HG02798 (cell line): ENCODE measurements at regions not wholly inside any gene's neighbourhood (a gene's known extent, or its start where the extent isn't known, plus 50 kb on each side); places are given as distances from the start of the nearest gene placed in this dataset.

ENCODE experiments used
- ATAC-seq: cut with Tn5 transposase; IDR thresholded peaks from one replicate; pipeline ENCODE4 v1.9.1; 2021; ENCODE audit warnings: mild to moderate bottlenecking; ENCODE audit not compliant: unreplicated experiment, poor library complexity

GRCh38 chr2:18395555-18395954 is 164.9 kb downstream of the RDH14 start:
- no peak for ATAC-seq

GRCh38 chr2:18387441-18388206 is 172.8 kb downstream of the RDH14 start:
- peak; percentile 90 for ATAC-seq

- ATAC-seq = no peak
Observed at GRCh38 chr2:18384242-18384641, 176.2 kb downstream of the RDH14 start.

GRCh38 chr2:18381386-18381785 is 179.1 kb downstream of the RDH14 start:
- no peak for ATAC-seq

- no peak for ATAC-seq
Observed at GRCh38 chr2:18380321-18380720, 180.1 kb downstream of the RDH14 start.

GRCh38 chr2:18379870-18380269 is 180.6 kb downstream of the RDH14 start:
- ATAC-seq = no peak

GRCh38 chr2:18378020-18378653 is 182.3 kb downstream of the RDH14 start:
- peak; percentile 88 for ATAC-seq

GRCh38 chr2:18376936-18377335 is 183.5 kb downstream of the RDH14 start:
- ATAC-seq = no peak

- no peak for ATAC-seq
Observed at GRCh38 chr2:18373664-18374063, 186.8 kb downstream of the RDH14 start.

GRCh38 chr2:18373081-18373480 is 187.4 kb downstream of the RDH14 start:
- no peak for ATAC-seq

GRCh38 chr2:18372641-18373040 is 187.8 kb downstream of the RDH14 start:
- no peak for ATAC-seq

GRCh38 chr2:18369760-18370159 is 190.7 kb downstream of the RDH14 start:
- ATAC-seq = no peak

- ATAC-seq = no peak
Observed at GRCh38 chr2:18368008-18368407, 192.4 kb downstream of the RDH14 start.

GRCh38 chr2:18365342-18365741 is 195.1 kb downstream of the RDH14 start:
- ATAC-seq = no peak

GRCh38 chr2:18363348-18363747 is 197.1 kb downstream of the RDH14 start:
- ATAC-seq = no peak

- ATAC-seq = no peak
Observed at GRCh38 chr2:18362696-18363095, 197.8 kb downstream of the RDH14 start.

- ATAC-seq = no peak
Observed at GRCh38 chr2:18357537-18357936, 202.9 kb downstream of the RDH14 start.

GRCh38 chr2:18356676-18357075 is 203.8 kb downstream of the RDH14 start:
- ATAC-seq = no peak

- ATAC-seq = no peak
Observed at GRCh38 chr2:18349421-18349820, 211.0 kb downstream of the RDH14 start.

GRCh38 chr2:18346874-18347273 is 213.6 kb downstream of the RDH14 start:
- ATAC-seq = no peak

- no peak for ATAC-seq
Observed at GRCh38 chr2:18346344-18346743, 214.1 kb downstream of the RDH14 start.

GRCh38 chr2:18345848-18346247 is 214.6 kb downstream of the RDH14 start:
- no peak for ATAC-seq
